HCT116 (cell line): ENCODE measurements at regions not wholly inside any gene's neighbourhood (a gene's known extent, or its start where the extent isn't known, plus 50 kb on each side); places are given as distances from the start of the nearest gene placed in this dataset.

Experiments used
- ATAC-seq: fragments of 200-7000 bp; cut with Tn5 transposase; 2 replicates; pipeline ENCODE4 v1.9.1; 2020; ENCODE audit warnings: mild to moderate bottlenecking, moderate library complexity
- BruUV-seq: library from RNA; stranded (reverse); fragments of 400-500 nt; replicated peaks from 2 replicates; lab custom pipeline; 2021; lab: Mats Ljungman, UMichigan
- CTCF ChIA-PET: fragments of 300-600 bp; sonication (Branson Sonifier 250); formaldehyde crosslinking; loops from one replicate; lab custom pipeline; 2021; ENCODE audit warnings: antibody characterized with exemption; lab: Charles Lee
- POLR2A ChIA-PET: fragments of 300-600, 350-600 bp; sonication (Branson Sonifier 250); formaldehyde crosslinking; loops from one replicate; lab custom pipeline; 2021; ENCODE audit warnings: antibody characterized with exemption; lab: Charles Lee
- RAD21 ChIA-PET, 2 experiments: fragments of 300-600 bp; sonication (Branson Sonifier 250); formaldehyde crosslinking; loops; one replicate each; lab custom pipeline; 2023; ENCODE audit warnings: low total read pairs in 2 of 2; ENCODE audit not compliant: uncharacterized antibody in 2 of 2, unreplicated experiment in 2 of 2, low non-redundant PET in 1 of 2; lab: Charles Lee
- DNase-seq: peaks from one replicate; pipeline ENCODE4 v3.0.0-alpha.2; 2010; ENCODE audit warnings: low read depth, low spot score
- H2AFZ ChIP-seq: fragments of 200-600 bp; shearing (Covaris generic), sonication (generic); 2 replicates; pipeline ENCODE4 v1.6.1; 2017; ENCODE audit warnings: low read depth, mixed run types, mixed read lengths, antibody characterized with exemption, low read length; ENCODE audit not compliant: poor library complexity, severe bottlenecking
- H3K27ac ChIP-seq: 2 replicates; pipeline ENCODE4 v1.5.1; 2012; ENCODE audit warnings: low read depth, low read length
- H3K27me3 ChIP-seq: fragments of 200-600 bp; sonication (generic); 2 replicates; pipeline ENCODE4 v1.6.1; 2016; ENCODE audit warnings: mixed run types, low read length, mixed read lengths; ENCODE audit not compliant: insufficient read depth
- H3K36me3 ChIP-seq, 2 experiments: fragments of 200-500 bp in 1 of 2; fragments of 200-600 bp in 1 of 2; sonication (Bioruptor generic) in 1 of 2; sonication (generic) in 1 of 2; 2 replicates each; pipeline versions ENCODE4 v1.5.1 to v1.6.1; 2014 to 2016; ENCODE audit warnings: low read length in 2 of 2, inconsistent platforms in 1 of 2, mixed read lengths in 1 of 2, mixed run types in 1 of 2; ENCODE audit not compliant: insufficient read depth in 2 of 2, control insufficient read depth in 1 of 2
- H3K4me1 ChIP-seq, 2 experiments: fragments of 200-600 bp in 1 of 2; sonication (generic) in 1 of 2; 2 replicates each; pipeline versions ENCODE4 v1.5.1 to v1.6.1; 2012 to 2017; ENCODE audit warnings: low read length in 2 of 2, inconsistent platforms in 1 of 2, mild to moderate bottlenecking in 1 of 2, mixed read lengths in 1 of 2, mixed run types in 1 of 2, moderate library complexity in 1 of 2; ENCODE audit not compliant: insufficient read depth in 2 of 2, control insufficient read depth in 1 of 2
- H3K4me2 ChIP-seq: fragments of 200-600 bp; sonication (generic); 2 replicates; pipeline ENCODE4 v1.6.1; 2017; ENCODE audit warnings: mixed run types, low read length, mixed read lengths
- H3K4me3 ChIP-seq, 2 experiments: fragments of 200-600 bp in 1 of 2; sonication (generic) in 1 of 2; replicated peaks in 1 of 2; 2 replicates each; pipeline ENCODE4 v1.5.1; 2011 to 2016; ENCODE audit warnings: low read length in 2 of 2, control low read depth in 1 of 2, low read depth in 1 of 2, mild to moderate bottlenecking in 1 of 2, mixed read lengths in 1 of 2, mixed run types in 1 of 2
- H3K79me2 ChIP-seq: fragments of 200-600 bp; sonication (generic); 2 replicates; pipeline ENCODE4 v1.6.1; 2017; ENCODE audit warnings: mild to moderate bottlenecking, mixed run types, low read length, moderate library complexity, mixed read lengths; ENCODE audit not compliant: insufficient read depth
- H3K9ac ChIP-seq: fragments of 200-600 bp; sonication (generic); 2 replicates; pipeline ENCODE4 v1.6.1; 2016; ENCODE audit warnings: low read length, mixed read lengths
- H3K9me2 ChIP-seq: fragments of 200-600 bp; sonication (generic), shearing (Covaris generic); 2 replicates; pipeline ENCODE4 v1.6.1; 2017; ENCODE audit warnings: mixed run types, mild to moderate bottlenecking, moderate library complexity; ENCODE audit not compliant: insufficient read depth
- H3K9me3 ChIP-seq, 2 experiments: fragments of 200-500 bp in 1 of 2; fragments of 200-600 bp in 1 of 2; sonication (Bioruptor generic) in 1 of 2; sonication (generic) in 1 of 2; 2 replicates each; pipeline ENCODE4 v1.6.1; 2014 to 2017; ENCODE audit warnings: low read length in 2 of 2, mixed read lengths in 2 of 2, inconsistent platforms in 1 of 2, low read depth in 1 of 2, mild to moderate bottlenecking in 1 of 2, mixed run types in 1 of 2, moderate library complexity in 1 of 2; ENCODE audit not compliant: control insufficient read depth in 1 of 2, insufficient read depth in 1 of 2
- H4K20me1 ChIP-seq: fragments of 200-600 bp; sonication (generic), shearing (Covaris generic); 2 replicates; pipeline ENCODE4 v1.6.1; 2017; ENCODE audit warnings: mixed run types, mild to moderate bottlenecking, moderate library complexity; ENCODE audit not compliant: insufficient read depth
- ATF3 ChIP-seq: IDR thresholded peaks from 2 replicates; pipeline ENCODE4 v1.6.1; 2012
- CBX3 ChIP-seq: IDR thresholded peaks from 2 replicates; pipeline ENCODE4 v1.6.1; 2012; ENCODE audit warnings: low read depth
- ELF1 ChIP-seq: IDR thresholded peaks from 2 replicates; pipeline ENCODE4 v1.6.1; 2012; ENCODE audit warnings: low read depth, borderline replicate concordance
- EZH2 ChIP-seq: fragments of 200-600 bp; sonication (generic); IDR thresholded peaks from 2 replicates; pipeline ENCODE4 v1.6.1; 2017; ENCODE audit warnings: antibody characterized with exemption, mixed run types
- EZH2phosphoT487 ChIP-seq: fragments of 200-600 bp; IDR thresholded peaks from 2 replicates; pipeline ENCODE4 v1.6.1; 2018; ENCODE audit warnings: antibody characterized with exemption, borderline replicate concordance
- JUND ChIP-seq: IDR thresholded peaks from 2 replicates; pipeline ENCODE4 v1.6.1; 2012
- POLR2A ChIP-seq: IDR thresholded peaks from 2 replicates; pipeline ENCODE4 v1.7.0; 2011; ENCODE audit warnings: borderline replicate concordance; ENCODE audit not compliant: insufficient read depth, insufficient read length; ENCODE audit errors: extremely low read depth
- POLR2AphosphoS5 ChIP-seq: IDR thresholded peaks from 2 replicates; pipeline ENCODE4 v1.6.1; 2011; ENCODE audit warnings: mild to moderate bottlenecking, low read depth, low read length, moderate library complexity
- SIN3A ChIP-seq: IDR thresholded peaks from 2 replicates; pipeline ENCODE4 v1.6.1; 2012; ENCODE audit warnings: low read depth
- SP1 ChIP-seq: IDR thresholded peaks from 2 replicates; pipeline ENCODE4 v1.6.1; 2012; ENCODE audit warnings: low read depth
- TCF7L2 ChIP-seq: IDR thresholded peaks from 2 replicates; pipeline ENCODE4 v1.7.0; 2011; ENCODE audit warnings: borderline replicate concordance, inconsistent platforms; ENCODE audit not compliant: insufficient read depth, insufficient read length; ENCODE audit errors: extremely low read depth
- ZFX ChIP-seq: fragments of 450-650 bp; IDR thresholded peaks from 2 replicates; pipeline ENCODE4 v1.6.1; 2017
- ZNF274 ChIP-seq: fragments of 200-500 bp; sonication (Bioruptor generic); IDR thresholded peaks from 2 replicates; pipeline ENCODE4 v1.6.1; 2014; ENCODE audit warnings: mild to moderate bottlenecking, low read depth, low read length, inconsistent platforms
- intact Hi-C: fragments of 100-400 bp; cut with micrococcal nuclease; formaldehyde crosslinking; loops from 2 replicates; pipeline ENCODE4 v1.10.0; 2022
- TF ChIP-seq, protein P1 (sequence below), 3 experiments: fragments of 200-600 bp in 1 of 3; sonication (generic) in 1 of 3; IDR thresholded peaks in 2 of 3; conservative IDR thresholded peaks in 1 of 3; 2 replicates each; pipeline ENCODE4 v1.5.1; 2012 to 2017; ENCODE audit warnings: low read depth in 2 of 3, low read length in 2 of 3, antibody characterized with exemption in 1 of 3, borderline replicate concordance in 1 of 3, control low read depth in 1 of 3, mild to moderate bottlenecking in 1 of 3, mixed read lengths in 1 of 3, mixed run types in 1 of 3, moderate library complexity in 1 of 3; ENCODE audit not compliant: insufficient read depth in 1 of 3

DNA sequence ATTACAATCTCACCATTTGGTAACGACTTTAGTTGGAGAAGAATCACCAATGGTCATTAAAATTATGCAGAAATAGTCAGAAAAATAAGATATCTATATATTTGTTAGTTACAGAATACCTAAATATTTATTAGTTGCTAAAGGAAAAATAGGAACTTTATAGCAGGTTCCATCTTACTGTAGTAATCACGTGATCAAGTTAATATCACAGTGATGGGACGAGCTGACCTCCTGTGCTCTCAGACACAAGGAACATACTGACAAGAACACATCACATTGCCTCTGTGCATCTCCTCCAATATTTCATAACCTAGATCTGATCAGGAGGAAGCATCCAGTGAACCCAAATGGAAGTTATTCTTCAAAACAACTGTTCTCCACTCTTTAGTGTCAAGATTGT is 215.3 kb downstream of the GALR1 start:
- POLR2A ChIA-PET, result no interaction called here
- no peaks in the 10 kb centered on the region for H3K27me3 ChIP-seq
- intact Hi-C loops, result no loop called here
- no peak for TF ChIP-seq POLR2AphosphoS5
- no peak for TF ChIP-seq EZH2phosphoT487
- no peak for TF ChIP-seq SP1
- no peak for TF ChIP-seq JUND
- TF ChIP-seq EZH2, result no peak
- TF ChIP-seq, protein P1, sequence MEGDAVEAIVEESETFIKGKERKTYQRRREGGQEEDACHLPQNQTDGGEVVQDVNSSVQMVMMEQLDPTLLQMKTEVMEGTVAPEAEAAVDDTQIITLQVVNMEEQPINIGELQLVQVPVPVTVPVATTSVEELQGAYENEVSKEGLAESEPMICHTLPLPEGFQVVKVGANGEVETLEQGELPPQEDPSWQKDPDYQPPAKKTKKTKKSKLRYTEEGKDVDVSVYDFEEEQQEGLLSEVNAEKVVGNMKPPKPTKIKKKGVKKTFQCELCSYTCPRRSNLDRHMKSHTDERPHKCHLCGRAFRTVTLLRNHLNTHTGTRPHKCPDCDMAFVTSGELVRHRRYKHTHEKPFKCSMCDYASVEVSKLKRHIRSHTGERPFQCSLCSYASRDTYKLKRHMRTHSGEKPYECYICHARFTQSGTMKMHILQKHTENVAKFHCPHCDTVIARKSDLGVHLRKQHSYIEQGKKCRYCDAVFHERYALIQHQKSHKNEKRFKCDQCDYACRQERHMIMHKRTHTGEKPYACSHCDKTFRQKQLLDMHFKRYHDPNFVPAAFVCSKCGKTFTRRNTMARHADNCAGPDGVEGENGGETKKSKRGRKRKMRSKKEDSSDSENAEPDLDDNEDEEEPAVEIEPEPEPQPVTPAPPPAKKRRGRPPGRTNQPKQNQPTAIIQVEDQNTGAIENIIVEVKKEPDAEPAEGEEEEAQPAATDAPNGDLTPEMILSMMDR (IDR thresholded peaks at IDR 0.05 in 2 of 3, conservative IDR thresholded peaks at IDR 0.05 in 1 of 3; ENCODE audit: borderline replicate concordance in 1 of 3, insufficient read depth in 1 of 3, low read depth in 2 of 3, low read length in 2 of 3), result no peak
- no peak for TF ChIP-seq SIN3A
- TF ChIP-seq CBX3, result no peak
- TF ChIP-seq ZNF274, result no peak
- TF ChIP-seq ZFX, result no peak
- no peak for TF ChIP-seq POLR2A
- TF ChIP-seq TCF7L2, result no peak
- TF ChIP-seq ELF1, result no peak
- TF ChIP-seq ATF3, result no peak
- RAD21 ChIA-PET, result no interaction called here
- no peaks in the 10 kb centered on the region for H3K36me3 ChIP-seq
- ATAC-seq (no peak), DNase-seq (no peak)
- H3K4me2 ChIP-seq, result no peak overlapping the region
- no peak overlapping the region for H3K9ac ChIP-seq
- H3K9me2 ChIP-seq, result no peaks in the 10 kb centered on the region
- H3K9me3 ChIP-seq, result no peaks in the 10 kb centered on the region; a peak in 1 of 4 replicates
- no peak overlapping the region for H3K4me3 ChIP-seq
- no peaks in the 10 kb centered on the region for H3K79me2 ChIP-seq
- no peaks in the 10 kb centered on the region for H3K4me1 ChIP-seq
- H3K27ac ChIP-seq, result no peak overlapping the region
- CTCF ChIA-PET, result no interaction called here
- no TSS peak for BruUV-seq
- H2AFZ ChIP-seq, result no peak overlapping the region
- no peaks in the 10 kb centered on the region for H4K20me1 ChIP-seq
